ENCODE measurements at regions not wholly inside any gene's neighbourhood (a gene's known extent, or its start where the extent isn't known, plus 50 kb on each side); places are given as distances from the start of the nearest gene placed in this dataset.
"Not testable (repeated sequence)": the region's sequence is repeated elsewhere in the genome, so short reads cannot be mapped to it uniquely, and the experiment has no call there.

DNA sequence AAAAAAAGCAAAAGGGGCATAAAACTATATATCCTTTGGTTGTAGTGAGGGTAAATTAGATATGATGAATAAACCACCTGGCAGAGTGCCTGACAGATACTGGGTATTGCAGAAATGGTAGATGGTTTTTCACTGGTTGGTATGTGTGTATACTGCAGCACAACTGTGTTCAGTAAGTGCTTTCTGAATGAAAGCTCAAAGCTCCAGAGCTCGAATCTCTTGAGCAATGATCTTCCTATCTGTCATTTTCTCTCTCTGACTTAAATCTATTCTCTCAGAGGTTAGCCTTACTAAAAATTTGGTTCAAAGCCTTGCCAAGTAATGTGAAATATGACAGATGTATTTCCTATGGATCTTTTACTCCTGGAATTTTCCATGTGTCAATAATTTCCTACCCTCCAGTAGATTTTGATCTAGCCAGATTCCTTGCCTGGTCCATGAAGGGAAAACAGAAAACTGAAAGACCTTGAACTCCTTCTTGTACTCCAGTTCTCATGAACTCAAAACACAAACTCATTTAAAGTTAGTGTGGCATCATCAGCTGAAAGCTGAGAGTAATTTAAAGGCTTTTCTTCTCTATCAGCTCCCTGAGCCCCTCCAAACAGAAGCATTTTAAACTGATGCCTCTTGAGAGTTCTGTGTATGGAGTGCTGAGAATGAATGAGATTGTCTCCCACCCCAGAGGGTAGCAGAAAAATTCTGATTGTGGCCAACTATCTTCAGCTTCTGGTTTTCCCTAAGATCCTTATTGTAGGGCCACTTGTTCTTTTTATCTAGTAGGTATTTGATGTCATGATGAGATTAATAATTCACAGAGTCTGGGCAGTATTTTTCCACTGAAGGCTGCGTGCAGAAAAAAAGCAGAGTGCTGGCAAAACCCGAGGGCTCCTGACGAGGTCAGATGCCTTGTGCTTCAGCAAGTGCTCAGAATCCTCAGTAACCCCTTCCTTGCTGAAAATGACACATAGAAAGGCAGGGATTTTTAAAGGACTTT, 363.4 kb upstream of the BOD1L1 start:
- DNase-seq = no peak

DNA sequence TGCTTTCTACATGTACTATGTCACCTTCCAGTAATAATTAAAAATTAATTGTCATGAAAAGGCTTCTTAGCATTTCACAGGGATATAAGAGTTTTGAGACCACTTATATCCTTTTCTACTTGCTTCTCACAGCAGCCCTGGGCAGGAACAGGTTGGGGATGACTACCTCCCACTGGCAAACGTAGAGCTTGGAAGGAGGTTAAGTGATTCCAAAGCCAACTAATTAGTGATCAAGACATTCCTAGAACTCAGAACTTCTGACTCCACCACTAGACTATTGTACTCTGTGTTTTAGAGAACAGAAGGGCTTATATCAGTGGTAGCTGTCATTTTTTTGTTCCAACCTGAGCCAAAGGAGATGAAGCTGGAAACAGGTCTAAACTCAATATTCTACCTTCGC, 364.5 kb upstream of the BOD1L1 start:
- DNase-seq = no peak

DNA sequence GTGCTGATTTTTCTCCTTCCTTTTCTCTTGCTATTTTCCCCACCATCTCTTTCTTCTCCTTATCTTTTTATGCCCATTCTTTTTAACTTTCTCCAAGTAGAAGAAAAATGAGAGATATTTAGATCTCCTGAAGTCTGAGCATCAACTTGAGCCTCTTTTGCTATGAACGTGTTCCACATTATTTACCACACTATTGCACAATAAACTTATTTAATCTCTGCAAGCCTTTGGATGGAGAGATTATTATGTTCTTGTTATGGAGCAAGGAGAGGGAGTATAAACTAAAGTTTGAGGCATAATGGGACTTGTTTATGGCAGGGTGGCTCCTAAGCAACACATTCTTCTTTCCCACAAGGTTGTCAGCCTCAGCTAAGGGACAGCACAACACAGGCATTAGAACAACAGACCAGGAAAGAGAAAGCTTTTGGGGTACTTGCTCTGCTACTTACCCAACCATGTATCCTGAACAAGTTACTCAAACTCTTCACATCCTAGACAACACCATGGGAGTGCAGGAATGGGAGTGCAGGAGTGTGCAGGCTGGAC, 365.5 kb upstream of the BOD1L1 start:
- no peak for DNase-seq

DNA sequence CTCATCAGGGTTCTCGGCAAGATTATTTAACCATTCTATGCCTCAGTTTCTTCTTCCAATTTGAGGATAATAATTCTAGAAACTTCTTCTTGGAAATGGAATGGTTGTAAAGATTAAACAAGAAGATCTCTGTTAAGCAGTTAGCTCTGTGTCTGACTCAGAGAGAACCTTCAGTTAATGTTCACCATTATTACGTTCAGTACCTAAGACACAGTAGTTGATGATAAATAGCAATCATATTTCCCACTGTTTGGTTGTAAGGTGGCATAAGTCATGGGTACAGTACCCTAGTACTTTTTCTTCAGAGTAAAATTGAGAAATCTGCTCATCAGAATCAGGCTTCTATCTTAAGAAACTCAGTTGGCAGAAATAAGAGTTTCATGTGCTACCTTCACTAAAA, 366.5 kb upstream of the BOD1L1 start:
- DNase-seq = no peak

DNA sequence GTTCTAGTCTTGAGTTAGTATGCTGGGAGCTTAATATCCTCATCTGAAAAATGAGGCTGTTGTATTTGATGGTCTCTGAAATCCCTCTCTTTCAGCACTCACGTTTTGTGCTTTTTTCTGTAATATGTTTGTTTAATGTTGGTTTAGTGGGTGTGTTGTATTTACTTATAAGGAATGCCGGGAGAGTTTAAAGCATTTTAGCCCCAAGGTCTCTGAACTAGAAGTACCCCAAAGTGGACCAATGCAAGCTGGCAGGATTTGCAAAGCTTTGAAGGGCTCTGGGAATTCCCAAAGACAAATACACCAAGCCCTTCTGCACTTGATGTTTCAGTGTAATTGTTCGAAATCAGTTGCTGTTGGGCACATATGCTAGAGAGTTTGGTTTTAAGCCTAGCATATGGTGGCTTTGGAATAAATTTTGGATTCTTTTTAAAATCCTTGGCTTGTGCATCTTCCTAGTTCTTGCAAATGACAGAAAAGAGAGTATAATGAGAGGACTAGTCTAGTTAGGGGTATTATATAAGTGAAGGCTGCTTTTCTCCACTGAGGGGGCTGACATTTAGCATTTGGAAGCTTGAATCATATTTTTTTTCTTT, 371.4 kb upstream of the BOD1L1 start:
- no peak for DNase-seq

DNA sequence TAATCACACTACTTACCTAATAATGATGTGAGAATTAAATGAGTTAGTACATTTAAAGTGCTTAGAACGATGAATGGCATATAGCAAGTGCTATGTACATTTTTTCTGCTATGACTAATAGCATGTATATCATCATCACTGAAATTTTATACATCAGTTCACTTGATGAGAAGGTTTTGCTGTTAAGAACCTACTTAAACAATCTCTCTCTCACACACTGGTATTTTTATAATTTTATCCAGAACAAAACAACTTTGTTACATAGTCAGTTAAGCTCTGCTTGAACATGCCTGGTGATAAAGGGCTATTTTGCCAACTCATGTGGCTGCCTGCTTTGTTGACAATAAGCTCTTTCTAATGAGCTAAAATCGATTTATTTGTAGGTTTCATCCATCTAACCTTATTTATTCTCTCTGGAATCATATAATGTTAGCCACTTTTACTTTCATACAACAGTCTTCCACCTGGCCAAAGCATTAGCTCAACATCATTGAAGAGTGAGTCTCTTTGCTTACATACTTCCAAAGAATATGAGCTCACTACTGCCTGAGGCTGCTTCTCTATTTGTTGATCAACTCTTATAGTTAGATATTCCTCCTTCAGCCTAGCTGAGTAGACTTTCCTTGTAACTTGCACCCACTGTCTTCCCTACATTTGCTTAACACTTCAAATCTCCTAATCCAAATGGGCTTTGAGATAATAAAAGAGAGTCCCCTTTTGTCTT, 372.7 kb upstream of the BOD1L1 start:
- DNase-seq = no peak

DNA sequence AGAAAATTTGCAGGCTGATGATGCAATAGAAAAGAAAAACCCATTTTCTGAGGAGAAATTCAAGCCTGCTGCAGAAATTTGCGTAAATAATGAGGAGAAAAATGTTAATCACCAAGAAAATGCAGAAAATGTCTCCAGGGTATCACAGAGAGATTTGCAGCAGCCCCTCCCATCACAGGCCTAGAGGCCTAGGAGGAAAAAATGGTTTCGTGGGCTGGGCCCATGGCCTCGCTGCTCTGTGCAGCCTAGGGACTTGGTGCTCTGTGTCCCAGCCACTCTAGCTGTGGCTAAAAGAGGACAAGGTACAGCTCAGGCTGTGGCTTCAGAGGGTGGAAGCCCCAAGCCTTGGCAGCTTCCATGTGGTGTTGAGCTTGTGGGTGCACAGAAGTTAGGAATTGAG, 374.8 kb upstream of the BOD1L1 start:
- DNase-seq = not testable (repeated sequence)

DNA sequence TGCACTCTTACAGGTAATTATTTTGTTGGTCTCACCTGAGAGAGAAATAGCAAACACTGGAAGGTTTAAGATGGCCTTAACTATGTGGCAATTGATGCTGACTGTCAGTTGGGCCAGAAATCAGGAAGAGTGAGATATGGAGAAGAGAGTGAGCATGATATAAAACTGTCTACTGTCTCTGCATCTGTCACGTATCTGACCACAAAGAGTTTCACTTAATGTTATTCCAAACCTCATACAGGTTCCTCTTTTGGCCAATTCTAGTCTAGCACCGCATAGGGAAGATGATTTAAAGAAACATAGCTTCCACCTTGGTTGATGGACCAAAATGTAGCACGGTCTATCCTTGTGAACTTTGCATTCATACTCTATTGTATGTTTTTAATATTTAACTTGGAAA, 381.0 kb upstream of the BOD1L1 start:
- DNase-seq = no peak

DNA sequence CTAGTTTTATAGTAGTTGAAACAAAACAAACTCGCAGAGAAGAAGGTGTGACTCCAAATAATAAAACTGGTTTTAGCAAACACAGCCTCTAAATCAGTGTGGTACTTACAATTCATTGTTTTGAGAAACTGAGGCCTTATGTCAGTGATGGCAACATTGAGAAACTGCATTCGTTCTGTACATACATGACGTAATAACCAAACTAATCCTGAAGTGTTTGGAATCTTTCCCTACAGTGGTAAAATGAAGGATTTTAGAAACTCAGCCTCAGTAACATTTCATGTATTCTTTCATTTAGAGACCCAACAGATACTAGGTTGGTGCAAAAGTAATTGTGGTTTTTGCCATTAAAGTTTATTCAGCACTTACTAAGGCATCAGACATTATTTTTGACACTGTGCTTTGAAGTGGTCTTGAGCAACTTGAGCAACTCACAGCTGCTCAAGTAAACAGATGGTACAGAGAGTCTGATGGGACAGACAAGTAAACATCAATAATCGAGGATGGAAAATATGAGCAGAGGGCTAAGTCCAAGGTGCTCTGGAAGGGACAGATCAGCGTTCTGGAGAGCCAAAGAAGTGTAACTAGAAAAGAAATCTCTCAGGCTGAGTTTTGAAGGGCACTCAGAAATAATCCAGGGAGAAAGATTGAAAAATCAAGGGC, 390.8 kb upstream of the BOD1L1 start:
- no peak for DNase-seq

DNA sequence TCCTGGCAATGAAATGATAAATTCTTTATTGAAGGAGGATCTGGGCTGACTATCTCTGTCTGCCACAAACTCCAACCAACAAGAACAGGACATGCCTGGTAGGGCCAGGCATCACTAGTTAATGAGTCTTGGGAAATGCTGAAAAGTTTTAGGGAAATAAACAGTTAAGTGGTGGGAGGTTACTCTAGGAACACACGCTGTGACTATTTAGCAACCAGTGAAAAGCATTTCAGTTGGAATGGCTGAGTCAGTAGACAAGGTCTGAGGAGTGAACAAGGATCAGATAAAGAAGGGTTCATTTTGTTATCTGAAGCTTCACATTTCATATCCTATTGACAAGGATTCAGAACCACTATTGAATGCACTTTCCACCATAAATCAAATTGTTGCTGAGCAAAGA, 394.9 kb upstream of the BOD1L1 start:
- DNase-seq = no peak

DNA sequence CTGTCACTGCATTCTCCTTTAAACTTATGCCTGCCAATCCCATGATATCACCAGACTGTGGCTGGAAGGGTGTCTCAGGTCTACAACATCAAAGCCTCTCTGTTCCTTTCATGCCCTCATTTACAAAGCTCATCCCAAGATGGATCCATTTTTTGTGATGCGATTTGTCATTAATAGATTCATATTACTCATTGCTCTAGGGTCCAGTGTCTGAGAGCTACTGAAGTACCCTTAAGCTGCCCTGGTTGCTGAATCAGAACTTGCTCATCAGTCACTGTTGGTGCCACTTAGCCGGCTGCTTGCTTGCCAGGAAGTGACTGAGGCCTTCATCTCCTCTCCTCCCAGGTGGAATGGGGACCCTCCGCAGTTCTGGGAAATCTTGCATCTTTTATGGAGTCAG, 395.5 kb upstream of the BOD1L1 start:
- no peak for DNase-seq

DNA sequence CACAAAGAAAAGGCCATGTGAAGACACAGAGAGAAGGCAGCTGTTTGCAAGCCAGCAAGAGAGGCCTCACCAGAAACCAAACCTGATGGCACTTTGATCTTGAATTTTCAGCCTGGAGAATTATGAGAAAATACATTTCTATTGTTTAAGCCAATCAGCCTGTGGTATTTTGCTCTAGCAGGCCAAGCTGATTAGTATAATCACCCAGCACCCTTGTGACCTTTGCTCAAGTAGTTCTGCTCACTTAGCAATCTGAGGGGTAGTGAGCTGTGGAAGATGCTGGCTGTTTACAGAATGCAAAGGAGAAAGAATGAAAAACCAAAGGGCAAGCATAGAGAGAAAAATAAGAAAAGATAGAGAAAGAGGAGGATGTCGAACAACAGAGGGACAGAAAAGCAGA, 396.4 kb upstream of the BOD1L1 start:
- no peak for DNase-seq

DNA sequence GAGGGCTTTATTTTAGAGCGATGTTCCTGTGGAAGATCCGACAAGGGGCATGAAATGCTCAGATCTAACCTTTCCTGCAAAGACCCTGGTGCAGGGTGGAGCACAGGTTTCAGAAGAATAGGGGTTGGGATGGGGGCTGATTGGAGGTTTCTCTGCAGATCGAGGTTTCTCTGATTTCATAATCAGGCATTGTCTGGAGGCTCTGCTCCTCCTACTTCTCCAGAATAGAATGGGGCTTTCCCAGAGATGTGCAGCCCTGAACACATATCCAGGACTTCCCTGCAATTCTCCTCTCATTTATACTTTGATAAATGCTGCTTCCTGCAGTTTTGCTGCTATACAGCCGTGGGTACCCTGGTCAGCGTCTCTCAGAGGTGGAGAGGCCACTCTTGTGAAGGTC, 397.6 kb upstream of the BOD1L1 start:
- DNase-seq = no peak

DNA sequence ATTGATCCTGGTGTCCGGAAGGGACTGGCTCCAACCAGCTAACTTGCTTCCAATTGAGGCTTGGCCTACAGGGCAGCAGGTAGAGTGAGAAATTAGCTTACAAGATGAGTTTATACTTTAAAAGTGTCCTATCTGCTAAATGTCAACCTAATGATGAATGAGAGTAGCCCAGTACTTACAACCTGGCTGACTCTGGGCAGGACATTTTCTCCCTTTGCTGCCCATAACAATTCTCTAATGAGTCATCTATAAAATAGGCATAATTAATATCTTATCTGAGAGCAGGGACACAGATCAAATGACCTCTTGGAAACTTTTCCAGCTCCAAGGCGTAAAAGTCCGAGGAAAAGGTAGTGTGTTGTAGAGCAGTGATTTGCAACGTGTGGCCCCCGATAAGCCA, 398.4 kb upstream of the BOD1L1 start:
- DNase-seq = no peak

DNA sequence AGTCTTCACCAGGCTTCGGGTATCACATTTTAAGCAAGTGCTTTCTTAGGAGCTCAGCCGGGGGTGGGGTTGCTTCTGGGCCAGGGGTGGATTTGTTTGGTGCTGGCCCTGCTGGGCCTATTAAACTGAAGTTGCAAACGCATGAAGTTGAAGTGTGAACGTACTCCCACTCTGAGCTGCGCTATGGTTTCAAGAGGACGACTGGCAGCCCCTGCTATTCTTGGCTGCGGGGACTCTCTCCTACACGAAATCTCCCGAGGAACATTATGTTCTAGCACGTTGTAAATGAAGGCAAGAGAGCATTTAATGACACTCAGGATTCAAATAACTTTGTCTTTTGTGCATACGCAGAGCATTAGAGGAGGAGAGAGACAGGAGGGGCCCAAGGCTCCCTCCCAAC, 401.3 kb upstream of the BOD1L1 start:
- no peak for DNase-seq

DNA sequence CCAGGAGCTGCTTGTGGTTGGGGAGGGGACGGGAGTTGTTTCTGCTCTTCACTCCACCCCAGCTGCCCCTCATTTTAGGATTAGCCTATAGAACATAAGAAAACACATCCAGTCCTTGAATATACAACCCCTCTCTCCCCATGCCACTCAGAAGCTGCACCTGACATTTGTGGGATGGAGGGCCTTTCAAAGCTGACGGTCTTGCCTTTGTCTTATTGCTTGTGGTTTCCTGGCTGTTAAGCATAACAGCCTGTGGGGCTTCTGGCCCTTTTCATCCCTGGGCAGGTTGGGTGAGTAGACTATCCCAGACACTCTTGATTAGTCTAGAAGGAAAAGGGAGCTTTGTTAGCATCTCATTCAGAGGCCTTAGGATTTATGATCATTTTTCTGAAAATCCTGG, 407.6 kb upstream of the BOD1L1 start:
- DNase-seq = no peak

DNA sequence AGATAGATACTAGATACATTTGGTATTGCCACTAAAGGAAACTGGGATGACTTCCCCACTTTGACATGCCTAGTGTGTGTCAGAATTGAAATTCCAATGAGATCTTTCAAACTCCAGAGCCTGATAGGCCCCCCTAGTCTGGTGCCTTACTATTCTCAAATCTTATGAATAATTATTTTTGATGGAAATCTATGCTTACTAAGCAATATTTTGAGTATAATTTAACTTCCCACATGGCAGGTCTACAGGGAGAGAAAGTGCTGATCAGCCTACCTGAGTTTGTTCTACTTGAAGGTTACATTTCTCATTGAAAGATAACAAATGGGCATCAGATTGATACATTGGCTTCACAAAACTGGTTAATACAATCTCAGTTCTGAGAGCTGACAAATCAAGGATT, 415.7 kb upstream of the BOD1L1 start:
- no peak for DNase-seq

DNA sequence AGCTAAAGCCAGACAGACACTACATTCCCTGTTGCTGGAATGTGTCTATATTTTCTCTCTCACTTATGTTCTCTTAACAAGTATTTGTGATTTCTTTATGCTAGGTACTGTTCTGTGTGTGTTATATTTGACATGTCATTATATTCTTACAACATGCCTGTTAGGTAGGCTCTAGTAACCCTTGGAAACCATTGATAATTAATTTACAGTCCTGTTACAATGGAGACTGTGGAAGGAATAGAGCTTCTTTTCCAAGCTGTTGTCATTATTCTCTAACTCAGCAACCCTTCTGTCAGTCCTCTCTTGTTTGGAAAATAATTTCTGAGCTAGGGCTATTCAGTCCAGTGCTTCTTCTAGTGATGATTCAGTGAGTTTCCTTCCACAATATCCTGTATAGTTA, 419.1 kb upstream of the BOD1L1 start:
- no peak for DNase-seq

DNA sequence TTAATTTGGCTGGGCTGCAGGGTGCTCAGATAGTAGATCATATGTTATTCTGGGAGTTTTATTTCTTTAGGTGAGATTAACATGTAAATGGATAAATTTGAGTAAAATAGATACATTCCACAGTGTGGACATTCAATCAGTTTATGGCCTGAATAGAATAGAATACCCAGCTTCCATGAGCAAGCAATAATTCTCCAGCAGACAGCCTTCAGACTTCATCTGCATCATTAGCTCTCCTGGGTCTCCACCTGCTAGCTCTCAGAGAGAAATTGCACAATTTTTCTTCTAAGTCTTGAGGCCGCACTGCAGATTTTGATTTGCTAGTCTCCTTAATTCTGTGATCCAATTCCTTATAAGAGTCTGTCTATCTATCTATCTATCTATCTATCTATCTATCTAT, 420.3 kb upstream of the BOD1L1 start:
- no peak for DNase-seq

DNA sequence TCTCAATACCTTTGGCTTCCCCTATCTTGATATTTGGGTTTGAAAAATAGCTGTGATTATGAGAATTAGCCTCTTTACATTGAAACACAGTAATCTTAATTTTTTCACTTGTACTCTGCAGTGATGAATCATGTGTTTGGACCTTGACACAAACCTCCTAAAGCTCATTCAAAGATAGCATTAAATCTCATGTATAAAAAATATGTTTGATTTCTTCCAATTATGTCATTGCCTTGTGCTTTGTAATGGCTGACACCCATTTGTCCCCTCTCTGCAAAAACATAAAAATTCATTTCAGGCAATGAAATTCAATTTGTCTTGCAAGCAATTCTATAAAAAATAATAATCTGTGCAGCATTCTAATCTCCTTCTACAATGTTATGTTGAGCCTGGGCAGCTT, 422.4 kb upstream of the BOD1L1 start:
- no peak for DNase-seq

DNA sequence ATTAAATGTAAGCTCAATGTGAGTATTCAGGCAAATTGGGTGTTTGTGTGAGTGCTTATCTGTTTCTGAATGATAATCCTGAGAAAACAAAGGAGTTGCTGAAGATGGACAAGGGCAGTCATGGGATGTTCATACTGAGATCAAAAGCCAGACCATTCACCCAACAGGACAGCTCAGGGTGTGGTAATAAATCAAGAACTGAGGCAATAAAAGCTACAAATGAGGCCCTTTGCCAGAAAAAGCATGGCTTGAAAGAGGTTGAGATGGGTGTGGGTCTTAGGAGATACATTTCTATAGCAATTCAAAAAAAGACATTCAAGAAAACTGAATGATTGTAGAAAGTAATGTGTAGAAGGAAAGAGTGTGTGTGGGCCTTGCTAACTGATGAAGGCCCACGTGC, 425.8 kb upstream of the BOD1L1 start:
- DNase-seq = no peak

DNA sequence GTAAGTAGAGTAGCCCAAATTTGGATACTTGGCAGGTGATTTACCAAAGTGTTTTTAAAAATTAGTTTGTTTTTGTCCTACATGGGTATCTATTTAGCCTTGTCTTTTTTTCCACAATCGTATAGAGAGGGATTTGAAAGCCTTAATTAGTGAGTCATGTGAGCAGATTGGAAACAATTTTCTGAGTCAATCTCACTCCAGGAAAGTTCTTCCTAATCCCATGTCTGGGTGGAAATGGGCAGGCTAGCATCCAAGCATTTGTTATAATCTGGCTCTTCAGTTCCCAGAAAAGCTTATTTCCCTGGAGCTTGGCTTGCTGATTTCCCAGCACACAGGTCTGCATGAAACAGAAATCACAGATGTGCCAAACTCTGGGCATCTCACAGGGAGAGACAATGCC, 426.9 kb upstream of the BOD1L1 start:
- no peak for DNase-seq

DNA sequence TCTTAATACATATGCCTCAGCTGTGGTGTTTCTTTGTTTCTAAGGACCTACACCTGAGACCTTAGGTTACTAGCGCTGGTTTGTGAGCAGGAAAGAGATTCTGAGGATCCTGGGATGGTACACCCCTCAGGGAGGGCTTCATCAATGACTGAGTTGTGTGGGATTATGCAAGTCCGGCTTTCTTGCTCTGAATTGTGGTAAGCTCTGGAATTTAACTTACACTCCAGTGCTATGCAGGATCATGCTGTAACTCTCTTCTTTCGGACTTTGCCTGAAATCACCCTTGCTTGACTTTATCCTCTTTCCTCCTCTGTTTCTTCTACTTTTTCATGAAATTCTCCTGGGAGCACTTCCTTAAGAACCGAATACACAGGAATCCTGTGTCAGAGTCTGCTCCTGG, 431.5 kb upstream of the BOD1L1 start:
- no peak for DNase-seq

Data from stimulated activated CD4-positive, alpha-beta T cell treated with anti-CD3 and anti-CD28 coated beads, Interleukin-4, amount 100 ng/mL, for 1 hour (primary cell).